Osteoblast (primary cell): ENCODE measurements at regions not wholly inside any gene's neighbourhood (a gene's known extent, or its start where the extent isn't known, plus 50 kb on each side); places are given as distances from the start of the nearest gene placed in this dataset.
"Not testable (repeated sequence)": the region's sequence is repeated elsewhere in the genome, so short reads cannot be mapped to it uniquely, and the experiment has no call there.

Experiments
- DNase-seq: peaks from one replicate; pipeline ENCODE4 v3.0.0; 2011; ENCODE audit warnings: low spot score, mixed read lengths; ENCODE audit not compliant: insufficient read length; ENCODE audit errors: missing footprints
- H2AFZ ChIP-seq: 2 replicates; pipeline ENCODE4 v1.6.0; 2011; ENCODE audit warnings: mild to moderate bottlenecking, low read length
- H3K27ac ChIP-seq: 2 replicates; pipeline ENCODE4 v1.5.1; 2011; ENCODE audit warnings: mild to moderate bottlenecking, low read depth, low read length, moderate library complexity
- H3K27me3 ChIP-seq: 2 replicates; pipeline ENCODE4 v1.6.0; 2012; ENCODE audit warnings: mild to moderate bottlenecking, control low read depth, inconsistent platforms, low read length, moderate library complexity; ENCODE audit not compliant: insufficient read depth
- H3K36me3 ChIP-seq: 2 replicates; pipeline ENCODE4 v1.5.1; 2011; ENCODE audit warnings: mild to moderate bottlenecking, low read length, control low read depth, moderate library complexity; ENCODE audit not compliant: insufficient read depth
- H3K4me1 ChIP-seq: 2 replicates; pipeline ENCODE4 v1.5.1; 2011; ENCODE audit warnings: mild to moderate bottlenecking, low read length, control low read depth, moderate library complexity; ENCODE audit not compliant: insufficient read depth
- H3K4me2 ChIP-seq: 2 replicates; pipeline ENCODE4 v1.6.0; 2011; ENCODE audit warnings: mild to moderate bottlenecking, low read length; ENCODE audit not compliant: insufficient read depth
- H3K4me3 ChIP-seq: fragments of 200-600 bp; sonication (generic); 3 replicates; pipeline ENCODE4 v1.5.1; 2012; ENCODE audit warnings: mild to moderate bottlenecking, low read length, inconsistent platforms; ENCODE audit not compliant: insufficient read depth
- H3K79me2 ChIP-seq: 2 replicates; pipeline ENCODE4 v1.6.0; 2012; ENCODE audit warnings: mild to moderate bottlenecking, low read length, control low read depth, inconsistent platforms; ENCODE audit not compliant: insufficient read depth
- H3K9me3 ChIP-seq: 2 replicates; pipeline ENCODE4 v1.5.1; 2011; ENCODE audit warnings: low read depth, low read length, control low read depth
- H4K20me1 ChIP-seq: 2 replicates; pipeline ENCODE4 v1.6.0; 2012; ENCODE audit warnings: mild to moderate bottlenecking, low read length, control low read depth; ENCODE audit not compliant: insufficient read depth
- CTCF ChIP-seq: IDR thresholded peaks from 2 replicates; pipeline ENCODE4 v1.5.1; 2011; ENCODE audit warnings: mild to moderate bottlenecking, low read depth, low read length, moderate library complexity; ENCODE audit errors: extremely low read depth

GRCh38 chr5:117133198-117133597 is 558.6 kb upstream of the SEMA6A start:
- Histone ChIP-seq H3K9me3 (no peaks in the 10 kb centered on the region), H2AFZ (no peak overlapping the region), H3K4me1 (no peaks in the 10 kb centered on the region), H3K4me2 (no peak overlapping the region), H3K4me3 (no peak overlapping the region), H3K79me2 (no peaks in the 10 kb centered on the region), H3K27ac (no peak overlapping the region), H3K27me3 (no peaks in the 10 kb centered on the region), H4K20me1 (no peaks in the 10 kb centered on the region), H3K36me3 (no peaks in the 10 kb centered on the region)
- DNase-seq = no peak
- TF ChIP-seq CTCF = no peak

GRCh38 chr5:117131876-117132275 is 557.3 kb upstream of the SEMA6A start:
- Histone ChIP-seq H2AFZ (no peak overlapping the region), H3K4me3 (no peak overlapping the region), H3K4me2 (no peak overlapping the region), H3K36me3 (no peaks in the 10 kb centered on the region), H3K27ac (no peak overlapping the region), H3K9me3 (no peaks in the 10 kb centered on the region), H4K20me1 (no peaks in the 10 kb centered on the region), H3K27me3 (no peaks in the 10 kb centered on the region), H3K4me1 (no peaks in the 10 kb centered on the region), H3K79me2 (no peaks in the 10 kb centered on the region)
- no peak for TF ChIP-seq CTCF
- DNase-seq = no peak

- Histone ChIP-seq H3K4me3 (no peak overlapping the region), H3K79me2 (no peaks in the 10 kb centered on the region), H3K27ac (no peak overlapping the region), H3K4me2 (no peak overlapping the region), H3K27me3 (no peaks in the 10 kb centered on the region), H3K36me3 (no peaks in the 10 kb centered on the region), H4K20me1 (no peaks in the 10 kb centered on the region), H3K9me3 (no peaks in the 10 kb centered on the region), H3K4me1 (no peaks in the 10 kb centered on the region), H2AFZ (no peak overlapping the region)
- peak; percentile 42 for DNase-seq
- no peak for TF ChIP-seq CTCF
These were observed 556.5 kb upstream of the SEMA6A start for GRCh38 chr5:117131048-117131679.

- no peak for DNase-seq
- Histone ChIP-seq H3K36me3 (no peaks in the 10 kb centered on the region), H3K4me2 (no peak overlapping the region), H3K4me3 (no peak overlapping the region), H3K27ac (no peak overlapping the region), H3K9me3 (no peaks in the 10 kb centered on the region), H3K4me1 (no peaks in the 10 kb centered on the region), H2AFZ (no peak overlapping the region), H4K20me1 (no peaks in the 10 kb centered on the region), H3K27me3 (no peaks in the 10 kb centered on the region), H3K79me2 (no peaks in the 10 kb centered on the region)
- TF ChIP-seq CTCF = no peak
These were observed 543.9 kb upstream of the SEMA6A start for GRCh38 chr5:117118499-117118898.

GRCh38 chr5:117117314-117117713 is 542.7 kb upstream of the SEMA6A start:
- H3K9me3 ChIP-seq, H3K4me2 ChIP-seq, H3K27me3 ChIP-seq, H3K4me1 ChIP-seq, H3K79me2 ChIP-seq, H3K36me3 ChIP-seq, DNase-seq, H3K27ac ChIP-seq, H2AFZ ChIP-seq, H4K20me1 ChIP-seq, H3K4me3 ChIP-seq: not testable (repeated sequence)
